ENCODE measurements at regions not wholly inside any gene's neighbourhood (a gene's known extent, or its start where the extent isn't known, plus 50 kb on each side); places are given as distances from the start of the nearest gene placed in this dataset.

GRCh38 chr10:57799625-57800024, 468.1 kb downstream of the IPMK start:
- no peak for TF ChIP-seq CTCF (conservative IDR thresholded peaks at IDR 0.05; ENCODE audit: low read depth, low read length)
- Histone ChIP-seq H3K4me3 (IDR thresholded peaks at IDR 0.05; ENCODE audit: insufficient read depth, low read depth, low read length) (no peak overlapping the region), H2AFZ (ENCODE audit: low read depth) (no peak overlapping the region), H3K36me3 (ENCODE audit: insufficient read depth) (no peaks in the 10 kb centered on the region), H3K4me2 (no peak overlapping the region), H3K27me3 (ENCODE audit: insufficient read depth, low read depth) (no peaks in the 10 kb centered on the region), H3K79me2 (ENCODE audit: insufficient read depth, low read depth) (no peaks in the 10 kb centered on the region), H3K4me1 (ENCODE audit: low read depth, poor library complexity, severe bottlenecking) (no peaks in the 10 kb centered on the region), H3K27ac (no peak overlapping the region), H4K20me1 (ENCODE audit: insufficient read depth) (no peaks in the 10 kb centered on the region), H3K9ac (no peak overlapping the region)

- H3K4me2 ChIP-seq, result no peak overlapping the region
- no peak for TF ChIP-seq CTCF (conservative IDR thresholded peaks at IDR 0.05; ENCODE audit: low read depth, low read length)
- no peaks in the 10 kb centered on the region for H3K27me3 ChIP-seq (ENCODE audit: insufficient read depth, low read depth)
- H3K27ac ChIP-seq, result no peak overlapping the region
- H4K20me1 ChIP-seq (ENCODE audit: insufficient read depth), result no peaks in the 10 kb centered on the region
- no peaks in the 10 kb centered on the region for H3K36me3 ChIP-seq (ENCODE audit: insufficient read depth)
- H3K79me2 ChIP-seq (ENCODE audit: insufficient read depth, low read depth), result no peaks in the 10 kb centered on the region
- H2AFZ ChIP-seq (ENCODE audit: low read depth), result no peak overlapping the region
- H3K4me1 ChIP-seq (ENCODE audit: low read depth, poor library complexity, severe bottlenecking), result no peaks in the 10 kb centered on the region
- no peak overlapping the region for H3K9ac ChIP-seq
- no peak overlapping the region for H3K4me3 ChIP-seq (IDR thresholded peaks at IDR 0.05; ENCODE audit: insufficient read depth, low read depth, low read length)
Observed at GRCh38 chr10:57798830-57799229, 468.9 kb downstream of the IPMK start.

- H3K4me3 ChIP-seq (IDR thresholded peaks at IDR 0.05; ENCODE audit: insufficient read depth, low read depth, low read length), result no peak overlapping the region
- no peak overlapping the region for H2AFZ ChIP-seq (ENCODE audit: low read depth)
- no peaks in the 10 kb centered on the region for H4K20me1 ChIP-seq (ENCODE audit: insufficient read depth)
- no peak overlapping the region for H3K4me2 ChIP-seq
- TF ChIP-seq CTCF (conservative IDR thresholded peaks at IDR 0.05; ENCODE audit: low read depth, low read length), result no peak
- H3K36me3 ChIP-seq (ENCODE audit: insufficient read depth), result no peaks in the 10 kb centered on the region
- H3K79me2 ChIP-seq (ENCODE audit: insufficient read depth, low read depth), result no peaks in the 10 kb centered on the region
- no peak overlapping the region for H3K27ac ChIP-seq
- H3K4me1 ChIP-seq (ENCODE audit: low read depth, poor library complexity, severe bottlenecking), result peaks cover 7% of the 10 kb centered on the region
- H3K9ac ChIP-seq, result no peak overlapping the region
- no peaks in the 10 kb centered on the region for H3K27me3 ChIP-seq (ENCODE audit: insufficient read depth, low read depth)
Observed at GRCh38 chr10:57791546-57791945, 476.1 kb downstream of the IPMK start.

- no peak overlapping the region for H3K27ac ChIP-seq
- no peak overlapping the region for H3K4me2 ChIP-seq
- H3K27me3 ChIP-seq (ENCODE audit: insufficient read depth, low read depth), result no peaks in the 10 kb centered on the region
- H3K4me3 ChIP-seq (IDR thresholded peaks at IDR 0.05; ENCODE audit: insufficient read depth, low read depth, low read length), result no peak overlapping the region
- no peak overlapping the region for H3K9ac ChIP-seq
- no peaks in the 10 kb centered on the region for H3K36me3 ChIP-seq (ENCODE audit: insufficient read depth)
- no peak overlapping the region for H2AFZ ChIP-seq (ENCODE audit: low read depth)
- H3K79me2 ChIP-seq (ENCODE audit: insufficient read depth, low read depth), result no peaks in the 10 kb centered on the region
- H3K4me1 ChIP-seq (ENCODE audit: low read depth, poor library complexity, severe bottlenecking), result peaks cover 7% of the 10 kb centered on the region
- TF ChIP-seq CTCF (conservative IDR thresholded peaks at IDR 0.05; ENCODE audit: low read depth, low read length), result no peak
- no peaks in the 10 kb centered on the region for H4K20me1 ChIP-seq (ENCODE audit: insufficient read depth)
Observed at GRCh38 chr10:57790703-57791102, 477.0 kb downstream of the IPMK start.

GRCh38 chr10:57788117-57788516, 479.6 kb downstream of the IPMK start:
- no peak overlapping the region for H3K27ac ChIP-seq
- H3K4me1 ChIP-seq (ENCODE audit: low read depth, poor library complexity, severe bottlenecking), result peaks cover 7% of the 10 kb centered on the region
- no peaks in the 10 kb centered on the region for H3K27me3 ChIP-seq (ENCODE audit: insufficient read depth, low read depth)
- no peak for TF ChIP-seq CTCF (conservative IDR thresholded peaks at IDR 0.05; ENCODE audit: low read depth, low read length)
- H3K36me3 ChIP-seq (ENCODE audit: insufficient read depth), result no peaks in the 10 kb centered on the region
- H4K20me1 ChIP-seq (ENCODE audit: insufficient read depth), result no peaks in the 10 kb centered on the region
- no peak overlapping the region for H3K4me3 ChIP-seq (IDR thresholded peaks at IDR 0.05; ENCODE audit: insufficient read depth, low read depth, low read length)
- no peak overlapping the region for H2AFZ ChIP-seq (ENCODE audit: low read depth)
- H3K9ac ChIP-seq, result no peak overlapping the region
- H3K79me2 ChIP-seq (ENCODE audit: insufficient read depth, low read depth), result no peaks in the 10 kb centered on the region
- no peak overlapping the region for H3K4me2 ChIP-seq

All from KMS-11 (cell line).